ENCODE measurements at regions not wholly inside any gene's neighbourhood (a gene's known extent, or its start where the extent isn't known, plus 50 kb on each side); places are given as distances from the start of the nearest gene placed in this dataset.

DNA sequence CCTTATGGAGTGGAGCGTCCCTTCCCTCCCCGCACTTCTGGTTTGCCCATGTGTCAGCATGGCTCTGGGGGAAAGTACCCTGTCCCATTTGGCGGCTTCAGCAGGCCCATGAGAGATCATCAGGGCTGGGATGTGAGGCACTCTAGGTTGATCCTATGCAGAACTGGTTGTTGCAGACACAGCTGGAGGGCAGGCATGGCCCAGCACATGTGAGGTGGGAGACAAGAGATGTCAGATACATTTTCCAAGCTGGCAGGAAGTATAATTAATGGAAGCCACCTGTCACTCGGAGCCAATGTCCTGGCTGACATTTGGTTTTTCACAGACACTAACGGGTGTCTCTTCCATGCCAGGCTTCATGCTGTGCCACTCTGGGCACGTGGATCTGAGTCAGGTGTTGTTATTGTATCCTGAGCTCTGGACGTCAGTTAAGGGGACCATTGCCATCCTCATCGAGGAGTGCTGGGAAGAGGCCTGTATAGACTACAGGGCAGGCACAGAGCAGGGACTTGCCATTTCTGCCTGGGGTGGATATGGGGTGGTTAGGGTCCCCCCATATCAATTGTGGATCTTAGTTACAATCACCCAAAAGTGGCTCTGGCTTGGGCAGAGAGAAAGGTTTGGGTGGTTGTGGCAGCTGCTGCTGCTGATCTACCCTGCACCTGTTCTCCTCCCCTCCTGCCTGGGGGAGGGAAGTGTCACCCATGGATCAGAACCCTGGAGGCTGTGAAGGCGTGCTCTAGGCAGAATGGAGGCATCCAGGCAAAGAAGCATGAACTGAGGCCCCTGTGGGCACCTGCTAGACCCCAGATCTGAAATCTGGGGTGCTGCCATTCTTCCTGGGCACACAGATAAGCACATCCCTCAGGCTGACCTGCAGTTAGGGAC, 140.7 kb downstream of the FBLN2 start:
- DNase-seq (ENCODE audit: low read depth): no peak
- no peak overlapping the region for H3K4me3 ChIP-seq (ENCODE audit: low read depth, low read length)
- no peak for TF ChIP-seq CTCF (IDR thresholded peaks at IDR 0.05; ENCODE audit: low read depth, low read length, missing control alignments)
- in situ Hi-C loops (cut with HindIII; ENCODE audit: low sequenced_read_pairs): loop anchor here (10.0 kb wide), 1 partner anchor 1155 kb away; no protein-coding TSS in a partner anchor

GRCh38 chr3:13688824-13689223, 139.9 kb downstream of the FBLN2 start:
- no peak overlapping the region for H3K4me3 ChIP-seq (ENCODE audit: low read depth, low read length)
- TF ChIP-seq CTCF (IDR thresholded peaks at IDR 0.05; ENCODE audit: low read depth, low read length, missing control alignments): no peak
- no peak for DNase-seq (ENCODE audit: low read depth)
- in situ Hi-C loops (cut with HindIII; ENCODE audit: low sequenced_read_pairs): loop anchor here (10.0 kb wide), 1 partner anchor 1156 kb away; no protein-coding TSS in a partner anchor

DNA sequence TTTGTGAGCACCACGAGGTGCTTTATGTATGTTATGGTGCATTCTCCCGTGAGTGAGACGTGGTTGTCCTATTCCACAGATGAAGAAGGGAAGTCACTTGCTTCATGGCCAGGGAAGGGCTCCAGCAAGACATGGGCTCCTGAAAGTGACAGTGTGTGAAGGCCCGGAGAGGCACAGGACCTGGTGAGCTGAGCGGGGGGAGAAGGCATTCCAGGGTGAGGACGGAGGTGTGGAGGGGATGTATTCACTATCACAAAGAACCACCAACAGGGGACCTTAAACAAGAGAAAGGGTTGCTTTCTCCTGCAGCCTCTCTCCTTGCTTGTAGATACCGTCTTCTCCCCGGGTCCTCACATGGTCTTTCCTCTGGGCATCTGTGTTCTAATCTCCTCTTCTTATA, 139.1 kb downstream of the FBLN2 start:
- TF ChIP-seq CTCF (IDR thresholded peaks at IDR 0.05; ENCODE audit: low read depth, low read length, missing control alignments): no peak
- in situ Hi-C loops (cut with HindIII; ENCODE audit: low sequenced_read_pairs): loop anchor here (10.0 kb wide), 1 partner anchor 1157 kb away; no protein-coding TSS in a partner anchor
- no peak for DNase-seq (ENCODE audit: low read depth)
- H3K4me3 ChIP-seq (ENCODE audit: low read depth, low read length): no peak overlapping the region

Measured in astrocyte of the cerebellum (primary cell).